ENCODE measurements at regions not wholly inside any gene's neighbourhood (a gene's known extent, or its start where the extent isn't known, plus 50 kb on each side); places are given as distances from the start of the nearest gene placed in this dataset.

GRCh38 chr18:8458546-8459215 is 150.6 kb upstream of the RAB12 start:
- DNase-seq (ENCODE audit: low read depth, low spot score) = no peak

- no peak for DNase-seq (ENCODE audit: low read depth, low spot score)
These were observed 148.5 kb upstream of the RAB12 start for GRCh38 chr18:8460748-8461147.

- no peak for DNase-seq (ENCODE audit: low read depth, low spot score)
These were observed 147.7 kb upstream of the RAB12 start for GRCh38 chr18:8461544-8461943.

- DNase-seq (ENCODE audit: low read depth, low spot score) = no peak
These were observed 146.5 kb upstream of the RAB12 start for GRCh38 chr18:8462651-8463185.

- DNase-seq (ENCODE audit: low read depth, low spot score) = no peak
These were observed 145.4 kb upstream of the RAB12 start for GRCh38 chr18:8463791-8464190.

GRCh38 chr18:8468191-8468590 is 141.0 kb upstream of the RAB12 start:
- no peak for DNase-seq (ENCODE audit: low read depth, low spot score)

GRCh38 chr18:8468921-8469335 is 140.3 kb upstream of the RAB12 start:
- DNase-seq (ENCODE audit: low read depth, low spot score) = no peak

GRCh38 chr18:8469544-8470130 is 139.6 kb upstream of the RAB12 start:
- DNase-seq (ENCODE audit: low read depth, low spot score) = no peak

- no peak for DNase-seq (ENCODE audit: low read depth, low spot score)
These were observed 137.9 kb upstream of the RAB12 start for GRCh38 chr18:8471372-8471771.

- DNase-seq (ENCODE audit: low read depth, low spot score) = no peak
These were observed 134.6 kb upstream of the RAB12 start for GRCh38 chr18:8474661-8475060.

- no peak for DNase-seq (ENCODE audit: low read depth, low spot score)
These were observed 131.6 kb upstream of the RAB12 start for GRCh38 chr18:8477615-8478014.

- peak; percentile 86 for DNase-seq (ENCODE audit: low read depth, low spot score)
These were observed 130.9 kb upstream of the RAB12 start for GRCh38 chr18:8478166-8478967.

- DNase-seq (ENCODE audit: low read depth, low spot score) = no peak
These were observed 130.3 kb upstream of the RAB12 start for GRCh38 chr18:8478968-8479370.

GRCh38 chr18:8479789-8480188 is 129.4 kb upstream of the RAB12 start:
- no peak for DNase-seq (ENCODE audit: low read depth, low spot score)

- peak; percentile 58 for DNase-seq (ENCODE audit: low read depth, low spot score)
These were observed 128.5 kb upstream of the RAB12 start for GRCh38 chr18:8480506-8481328.

- DNase-seq (ENCODE audit: low read depth, low spot score) = no peak
These were observed 124.3 kb upstream of the RAB12 start for GRCh38 chr18:8484951-8485350.

- no peak for DNase-seq (ENCODE audit: low read depth, low spot score)
These were observed 119.5 kb upstream of the RAB12 start for GRCh38 chr18:8489761-8490160.

- no peak for DNase-seq (ENCODE audit: low read depth, low spot score)
These were observed 117.7 kb upstream of the RAB12 start for GRCh38 chr18:8491516-8491915.

- no peak for DNase-seq (ENCODE audit: low read depth, low spot score)
These were observed 116.1 kb upstream of the RAB12 start for GRCh38 chr18:8493141-8493540.

GRCh38 chr18:8496186-8496585 is 113.1 kb upstream of the RAB12 start:
- peak; percentile 53 for DNase-seq (ENCODE audit: low read depth, low spot score)

- DNase-seq (ENCODE audit: low read depth, low spot score) = no peak
These were observed 110.3 kb upstream of the RAB12 start for GRCh38 chr18:8498905-8499304.

Data from ELF-1 (cell line).